GM23338 (cell line): ENCODE measurements at regions not wholly inside any gene's neighbourhood (a gene's known extent, or its start where the extent isn't known, plus 50 kb on each side); places are given as distances from the start of the nearest gene placed in this dataset.

Source experiments
- ATAC-seq: fragments of 200-7000 bp; cut with Tn5 transposase; 3 replicates; pipeline ENCODE4 v1.9.1; 2020
- DNase-seq: peaks from one replicate; pipeline ENCODE4 v3.0.0-alpha.2; 2015; ENCODE audit warnings: low spot score
- H2AFZ ChIP-seq: fragments of 200-600 bp; sonication (generic); 2 replicates; pipeline ENCODE4 v1.8.0; 2016; ENCODE audit warnings: antibody characterized with exemption, mild to moderate bottlenecking, moderate library complexity
- H3F3A ChIP-seq: fragments of 200-600 bp; sonication (generic); replicated peaks from 2 replicates; pipeline ENCODE4 v1.8.0; 2017; ENCODE audit warnings: antibody characterized with exemption, mixed run types, low read depth
- H3K27ac ChIP-seq: fragments of 200-600 bp; sonication (generic); 2 replicates; pipeline ENCODE4 v1.6.1; 2016; ENCODE audit warnings: low read depth
- H3K27me3 ChIP-seq: fragments of 200-600 bp; sonication (generic); 2 replicates; pipeline ENCODE4 v1.8.0; 2016; ENCODE audit warnings: mild to moderate bottlenecking, mixed run types, moderate library complexity; ENCODE audit not compliant: insufficient read depth
- H3K36me3 ChIP-seq: fragments of 200-600 bp; sonication (generic); 2 replicates; pipeline ENCODE4 v1.8.0; 2016; ENCODE audit warnings: mild to moderate bottlenecking; ENCODE audit not compliant: insufficient read depth
- H3K4me1 ChIP-seq: fragments of 200-600 bp; sonication (generic); 2 replicates; pipeline ENCODE4 v1.8.0; 2016; ENCODE audit warnings: mild to moderate bottlenecking, moderate library complexity; ENCODE audit not compliant: insufficient read depth
- H3K4me2 ChIP-seq: fragments of 200-600 bp; sonication (generic); 2 replicates; pipeline ENCODE4 v1.7.1; 2017; ENCODE audit warnings: mixed run types
- H3K4me3 ChIP-seq: fragments of 200-600 bp; sonication (generic); 2 replicates; pipeline ENCODE4 v1.6.1; 2016; ENCODE audit warnings: mixed run types
- H3K79me2 ChIP-seq: fragments of 200-600 bp; sonication (generic); replicated peaks from 2 replicates; pipeline ENCODE4 v1.8.0; 2017; ENCODE audit warnings: mild to moderate bottlenecking; ENCODE audit not compliant: insufficient read depth
- H3K9me2 ChIP-seq: fragments of 200-600 bp; sonication (generic); 2 replicates; pipeline ENCODE4 v1.8.0; 2017; ENCODE audit not compliant: insufficient read depth
- H4K20me1 ChIP-seq: fragments of 200-600 bp; sonication (generic); replicated peaks from 2 replicates; pipeline ENCODE4 v1.8.0; 2017; ENCODE audit warnings: mild to moderate bottlenecking; ENCODE audit not compliant: insufficient read depth
- H3K27ac Mint-ChIP-seq: 2 replicates; pipeline ENCODE4 v1.8.0; 2020; ENCODE audit warnings: inconsistent platforms, mild to moderate bottlenecking, moderate library complexity, mixed read lengths
- H3K27me3 Mint-ChIP-seq: 3 replicates; pipeline ENCODE4 v1.8.0; 2022; ENCODE audit warnings: low read depth, mild to moderate bottlenecking, moderate library complexity, mixed read lengths, inconsistent platforms; ENCODE audit not compliant: insufficient read depth, poor library complexity
- H3K36me3 Mint-ChIP-seq: 3 replicates; pipeline ENCODE4 v1.8.0; 2021; ENCODE audit warnings: low read depth, mild to moderate bottlenecking, inconsistent platforms, moderate library complexity, mixed read lengths
- H3K4me1 Mint-ChIP-seq: 3 replicates; pipeline ENCODE4 v1.8.0; 2020; ENCODE audit warnings: mild to moderate bottlenecking, inconsistent platforms, mixed read lengths
- H3K4me3 Mint-ChIP-seq: 3 replicates; pipeline ENCODE4 v1.8.0; 2021; ENCODE audit warnings: moderate library complexity, mild to moderate bottlenecking, inconsistent platforms, mixed read lengths
- H3K9me3 Mint-ChIP-seq: 3 replicates; pipeline ENCODE4 v1.8.0; 2020; ENCODE audit warnings: moderate library complexity, mild to moderate bottlenecking, inconsistent platforms, mixed read lengths
- CREB1 ChIP-seq: fragments of 250-450 bp; sonication (Bioruptor Pico); IDR thresholded peaks from 2 replicates; pipeline ENCODE4 v1.5.0; 2020; ENCODE audit warnings: low read depth, mild to moderate bottlenecking, moderate library complexity
- EZH2 ChIP-seq: fragments of 200-600 bp; sonication (generic); IDR thresholded peaks from one replicate; pipeline ENCODE4 v1.8.0; 2017; ENCODE audit warnings: antibody characterized with exemption, mild to moderate bottlenecking, low read depth; ENCODE audit not compliant: unreplicated experiment
- EZH2phosphoT487 ChIP-seq: fragments of 200-600 bp; sonication (generic); IDR thresholded peaks from one replicate; pipeline ENCODE4 v1.8.1; 2018; ENCODE audit warnings: antibody characterized with exemption; ENCODE audit not compliant: unreplicated experiment
- JUNB ChIP-seq: IDR thresholded peaks from one replicate; pipeline ENCODE4 v1.6.1; 2016; ENCODE audit warnings: antibody characterized with exemption; ENCODE audit not compliant: unreplicated experiment
- NANOG ChIP-seq: IDR thresholded peaks from 2 replicates; pipeline ENCODE4 v1.6.1; 2016; ENCODE audit warnings: antibody characterized with exemption, borderline replicate concordance
- POLR2AphosphoS5 ChIP-seq: IDR thresholded peaks from 2 replicates; pipeline ENCODE4 v1.6.1; 2016; ENCODE audit warnings: antibody characterized with exemption, low read depth
- STAT1 ChIP-seq: IDR thresholded peaks from one replicate; pipeline ENCODE4 v1.6.1; 2016; ENCODE audit warnings: antibody characterized with exemption; ENCODE audit not compliant: unreplicated experiment
- ZNF114 ChIP-seq: fragments of 250-450 bp; sonication (Bioruptor Pico); IDR thresholded peaks from 2 replicates; pipeline ENCODE4 v1.5.0; 2020; ENCODE audit warnings: mild to moderate bottlenecking, moderate library complexity
- ZNF331 ChIP-seq: fragments of 250-450 bp; sonication (Bioruptor Pico); IDR thresholded peaks from 2 replicates; pipeline ENCODE4 v1.5.0; 2020; ENCODE audit warnings: low read depth, mild to moderate bottlenecking, moderate library complexity
- TF ChIP-seq, protein P1 (sequence below): IDR thresholded peaks from one replicate; pipeline ENCODE4 v1.6.1; 2018; ENCODE audit warnings: antibody characterized with exemption; ENCODE audit not compliant: unreplicated experiment
- TF ChIP-seq, protein P2 (sequence below): fragments of 250-450 bp; sonication (Bioruptor Pico); IDR thresholded peaks from 2 replicates; pipeline ENCODE4 v1.5.0; 2020; ENCODE audit warnings: mild to moderate bottlenecking, moderate library complexity
- TF ChIP-seq, protein P3 (sequence below), 2 experiments: fragments of 200-600 bp in 1 of 2; sonication (generic) in 1 of 2; conservative IDR thresholded peaks; 2 replicates each; pipeline versions ENCODE4 v1.5.1 to v1.6.1; 2016 to 2017; ENCODE audit warnings: antibody characterized with exemption in 2 of 2, low read depth in 2 of 2, mild to moderate bottlenecking in 2 of 2, moderate library complexity in 1 of 2
- TF ChIP-seq, protein P4 (sequence below): IDR thresholded peaks from 2 replicates; pipeline ENCODE4 v1.6.1; 2016; ENCODE audit warnings: antibody characterized with exemption

DNA sequence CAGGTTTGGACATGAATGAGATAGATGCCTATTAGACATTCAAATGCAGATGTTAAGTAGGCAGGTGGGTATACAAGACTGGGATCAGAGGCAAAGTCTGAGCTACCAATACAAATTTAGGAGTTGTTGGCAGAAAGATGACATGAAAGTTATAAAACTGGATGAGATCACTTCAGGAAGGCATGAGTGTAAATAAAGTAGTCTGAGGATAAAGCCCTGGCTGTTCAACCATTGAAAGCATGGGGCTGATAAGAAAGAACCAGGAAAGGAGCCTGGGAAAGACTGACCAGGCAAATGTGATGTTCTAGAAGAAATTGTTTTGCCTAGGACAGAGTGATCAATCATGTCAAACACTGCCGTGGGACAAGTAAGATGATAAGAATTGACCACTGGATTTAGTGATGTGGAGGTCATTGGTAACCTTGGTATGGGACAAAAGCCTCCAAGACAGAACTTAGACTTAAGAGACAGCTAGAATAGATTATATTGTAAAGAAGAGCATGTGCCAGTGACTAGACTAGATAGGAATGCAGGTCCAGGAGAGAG is 98.5 kb downstream of the EHF start:
- TF ChIP-seq, protein P1, sequence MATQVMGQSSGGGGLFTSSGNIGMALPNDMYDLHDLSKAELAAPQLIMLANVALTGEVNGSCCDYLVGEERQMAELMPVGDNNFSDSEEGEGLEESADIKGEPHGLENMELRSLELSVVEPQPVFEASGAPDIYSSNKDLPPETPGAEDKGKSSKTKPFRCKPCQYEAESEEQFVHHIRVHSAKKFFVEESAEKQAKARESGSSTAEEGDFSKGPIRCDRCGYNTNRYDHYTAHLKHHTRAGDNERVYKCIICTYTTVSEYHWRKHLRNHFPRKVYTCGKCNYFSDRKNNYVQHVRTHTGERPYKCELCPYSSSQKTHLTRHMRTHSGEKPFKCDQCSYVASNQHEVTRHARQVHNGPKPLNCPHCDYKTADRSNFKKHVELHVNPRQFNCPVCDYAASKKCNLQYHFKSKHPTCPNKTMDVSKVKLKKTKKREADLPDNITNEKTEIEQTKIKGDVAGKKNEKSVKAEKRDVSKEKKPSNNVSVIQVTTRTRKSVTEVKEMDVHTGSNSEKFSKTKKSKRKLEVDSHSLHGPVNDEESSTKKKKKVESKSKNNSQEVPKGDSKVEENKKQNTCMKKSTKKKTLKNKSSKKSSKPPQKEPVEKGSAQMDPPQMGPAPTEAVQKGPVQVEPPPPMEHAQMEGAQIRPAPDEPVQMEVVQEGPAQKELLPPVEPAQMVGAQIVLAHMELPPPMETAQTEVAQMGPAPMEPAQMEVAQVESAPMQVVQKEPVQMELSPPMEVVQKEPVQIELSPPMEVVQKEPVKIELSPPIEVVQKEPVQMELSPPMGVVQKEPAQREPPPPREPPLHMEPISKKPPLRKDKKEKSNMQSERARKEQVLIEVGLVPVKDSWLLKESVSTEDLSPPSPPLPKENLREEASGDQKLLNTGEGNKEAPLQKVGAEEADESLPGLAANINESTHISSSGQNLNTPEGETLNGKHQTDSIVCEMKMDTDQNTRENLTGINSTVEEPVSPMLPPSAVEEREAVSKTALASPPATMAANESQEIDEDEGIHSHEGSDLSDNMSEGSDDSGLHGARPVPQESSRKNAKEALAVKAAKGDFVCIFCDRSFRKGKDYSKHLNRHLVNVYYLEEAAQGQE, result no peak
- TF ChIP-seq POLR2AphosphoS5 (no peak), NANOG (no peak), ZNF114 (CRISPR knock-in tag) (no peak), STAT1 (no peak), EZH2phosphoT487 (no peak), ZNF331 (CRISPR knock-in tag) (no peak), CREB1 (CRISPR knock-in tag) (no peak), JUNB (no peak), EZH2 (no peak)
- TF ChIP-seq, protein P2, sequence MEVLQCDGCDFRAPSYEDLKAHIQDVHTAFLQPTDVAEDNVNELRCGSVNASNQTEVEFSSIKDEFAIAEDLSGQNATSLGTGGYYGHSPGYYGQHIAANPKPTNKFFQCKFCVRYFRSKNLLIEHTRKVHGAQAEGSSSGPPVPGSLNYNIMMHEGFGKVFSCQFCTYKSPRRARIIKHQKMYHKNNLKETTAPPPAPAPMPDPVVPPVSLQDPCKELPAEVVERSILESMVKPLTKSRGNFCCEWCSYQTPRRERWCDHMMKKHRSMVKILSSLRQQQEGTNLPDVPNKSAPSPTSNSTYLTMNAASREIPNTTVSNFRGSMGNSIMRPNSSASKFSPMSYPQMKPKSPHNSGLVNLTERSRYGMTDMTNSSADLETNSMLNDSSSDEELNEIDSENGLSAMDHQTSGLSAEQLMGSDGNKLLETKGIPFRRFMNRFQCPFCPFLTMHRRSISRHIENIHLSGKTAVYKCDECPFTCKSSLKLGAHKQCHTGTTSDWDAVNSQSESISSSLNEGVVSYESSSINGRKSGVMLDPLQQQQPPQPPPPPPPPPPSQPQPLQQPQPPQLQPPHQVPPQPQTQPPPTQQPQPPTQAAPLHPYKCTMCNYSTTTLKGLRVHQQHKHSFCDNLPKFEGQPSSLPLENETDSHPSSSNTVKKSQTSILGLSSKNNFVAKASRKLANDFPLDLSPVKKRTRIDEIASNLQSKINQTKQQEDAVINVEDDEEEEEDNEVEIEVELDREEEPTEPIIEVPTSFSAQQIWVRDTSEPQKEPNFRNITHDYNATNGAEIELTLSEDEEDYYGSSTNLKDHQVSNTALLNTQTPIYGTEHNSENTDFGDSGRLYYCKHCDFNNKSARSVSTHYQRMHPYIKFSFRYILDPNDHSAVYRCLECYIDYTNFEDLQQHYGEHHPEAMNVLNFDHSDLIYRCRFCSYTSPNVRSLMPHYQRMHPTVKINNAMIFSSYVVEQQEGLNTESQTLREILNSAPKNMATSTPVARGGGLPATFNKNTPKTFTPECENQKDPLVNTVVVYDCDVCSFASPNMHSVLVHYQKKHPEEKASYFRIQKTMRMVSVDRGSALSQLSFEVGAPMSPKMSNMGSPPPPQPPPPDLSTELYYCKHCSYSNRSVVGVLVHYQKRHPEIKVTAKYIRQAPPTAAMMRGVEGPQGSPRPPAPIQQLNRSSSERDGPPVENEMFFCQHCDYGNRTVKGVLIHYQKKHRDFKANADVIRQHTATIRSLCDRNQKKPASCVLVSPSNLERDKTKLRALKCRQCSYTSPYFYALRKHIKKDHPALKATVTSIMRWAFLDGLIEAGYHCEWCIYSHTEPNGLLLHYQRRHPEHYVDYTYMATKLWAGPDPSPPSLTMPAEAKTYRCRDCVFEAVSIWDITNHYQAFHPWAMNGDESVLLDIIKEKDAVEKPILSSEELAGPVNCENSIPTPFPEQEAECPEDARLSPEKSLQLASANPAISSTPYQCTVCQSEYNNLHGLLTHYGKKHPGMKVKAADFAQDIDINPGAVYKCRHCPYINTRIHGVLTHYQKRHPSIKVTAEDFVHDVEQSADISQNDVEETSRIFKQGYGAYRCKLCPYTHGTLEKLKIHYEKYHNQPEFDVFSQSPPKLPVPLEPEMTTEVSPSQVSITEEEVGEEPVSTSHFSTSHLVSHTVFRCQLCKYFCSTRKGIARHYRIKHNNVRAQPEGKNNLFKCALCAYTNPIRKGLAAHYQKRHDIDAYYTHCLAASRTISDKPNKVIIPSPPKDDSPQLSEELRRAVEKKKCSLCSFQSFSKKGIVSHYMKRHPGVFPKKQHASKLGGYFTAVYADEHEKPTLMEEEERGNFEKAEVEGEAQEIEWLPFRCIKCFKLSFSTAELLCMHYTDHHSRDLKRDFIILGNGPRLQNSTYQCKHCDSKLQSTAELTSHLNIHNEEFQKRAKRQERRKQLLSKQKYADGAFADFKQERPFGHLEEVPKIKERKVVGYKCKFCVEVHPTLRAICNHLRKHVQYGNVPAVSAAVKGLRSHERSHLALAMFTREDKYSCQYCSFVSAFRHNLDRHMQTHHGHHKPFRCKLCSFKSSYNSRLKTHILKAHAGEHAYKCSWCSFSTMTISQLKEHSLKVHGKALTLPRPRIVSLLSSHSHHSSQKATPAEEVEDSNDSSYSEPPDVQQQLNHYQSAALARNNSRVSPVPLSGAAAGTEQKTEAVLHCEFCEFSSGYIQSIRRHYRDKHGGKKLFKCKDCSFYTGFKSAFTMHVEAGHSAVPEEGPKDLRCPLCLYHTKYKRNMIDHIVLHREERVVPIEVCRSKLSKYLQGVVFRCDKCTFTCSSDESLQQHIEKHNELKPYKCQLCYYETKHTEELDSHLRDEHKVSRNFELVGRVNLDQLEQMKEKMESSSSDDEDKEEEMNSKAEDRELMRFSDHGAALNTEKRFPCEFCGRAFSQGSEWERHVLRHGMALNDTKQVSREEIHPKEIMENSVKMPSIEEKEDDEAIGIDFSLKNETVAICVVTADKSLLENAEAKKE (CRISPR knock-in tag), result no peak
- TF ChIP-seq, protein P3, sequence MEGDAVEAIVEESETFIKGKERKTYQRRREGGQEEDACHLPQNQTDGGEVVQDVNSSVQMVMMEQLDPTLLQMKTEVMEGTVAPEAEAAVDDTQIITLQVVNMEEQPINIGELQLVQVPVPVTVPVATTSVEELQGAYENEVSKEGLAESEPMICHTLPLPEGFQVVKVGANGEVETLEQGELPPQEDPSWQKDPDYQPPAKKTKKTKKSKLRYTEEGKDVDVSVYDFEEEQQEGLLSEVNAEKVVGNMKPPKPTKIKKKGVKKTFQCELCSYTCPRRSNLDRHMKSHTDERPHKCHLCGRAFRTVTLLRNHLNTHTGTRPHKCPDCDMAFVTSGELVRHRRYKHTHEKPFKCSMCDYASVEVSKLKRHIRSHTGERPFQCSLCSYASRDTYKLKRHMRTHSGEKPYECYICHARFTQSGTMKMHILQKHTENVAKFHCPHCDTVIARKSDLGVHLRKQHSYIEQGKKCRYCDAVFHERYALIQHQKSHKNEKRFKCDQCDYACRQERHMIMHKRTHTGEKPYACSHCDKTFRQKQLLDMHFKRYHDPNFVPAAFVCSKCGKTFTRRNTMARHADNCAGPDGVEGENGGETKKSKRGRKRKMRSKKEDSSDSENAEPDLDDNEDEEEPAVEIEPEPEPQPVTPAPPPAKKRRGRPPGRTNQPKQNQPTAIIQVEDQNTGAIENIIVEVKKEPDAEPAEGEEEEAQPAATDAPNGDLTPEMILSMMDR (conservative IDR thresholded peaks at IDR 0.05; ENCODE audit: low read depth in 2 of 2), result no peak
- TF ChIP-seq, protein P4, sequence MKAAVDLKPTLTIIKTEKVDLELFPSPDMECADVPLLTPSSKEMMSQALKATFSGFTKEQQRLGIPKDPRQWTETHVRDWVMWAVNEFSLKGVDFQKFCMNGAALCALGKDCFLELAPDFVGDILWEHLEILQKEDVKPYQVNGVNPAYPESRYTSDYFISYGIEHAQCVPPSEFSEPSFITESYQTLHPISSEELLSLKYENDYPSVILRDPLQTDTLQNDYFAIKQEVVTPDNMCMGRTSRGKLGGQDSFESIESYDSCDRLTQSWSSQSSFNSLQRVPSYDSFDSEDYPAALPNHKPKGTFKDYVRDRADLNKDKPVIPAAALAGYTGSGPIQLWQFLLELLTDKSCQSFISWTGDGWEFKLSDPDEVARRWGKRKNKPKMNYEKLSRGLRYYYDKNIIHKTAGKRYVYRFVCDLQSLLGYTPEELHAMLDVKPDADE, result no peak
- no peaks in the 10 kb centered on the region for H3K79me2 ChIP-seq
- no peak for ATAC-seq

More for the DNA sequence above, 98.5 kb downstream of the EHF start:
- Mint-ChIP-seq H3K27me3 (no peaks in the 10 kb centered on the region), H3K36me3 (peaks cover 17% of the 10 kb centered on the region), H3K27ac (no peak overlapping the region), H3K4me3 (no peak overlapping the region), H3K9me3 (peaks cover 2% of the 10 kb centered on the region; the same call in 2 of the 3 replicates), H3K4me1 (no peaks in the 10 kb centered on the region)
- DNase-seq, result no peak
- Histone ChIP-seq H4K20me1 (no peaks in the 10 kb centered on the region), H3K4me1 (no peaks in the 10 kb centered on the region), H2AFZ (no peak overlapping the region), H3K9me2 (no peaks in the 10 kb centered on the region), H3K36me3 (0 out of 2 replicates have a peak, but pooled peaks cover 4% of the 10 kb centered on the region), H3K4me3 (no peak overlapping the region), H3K27me3 (no peaks in the 10 kb centered on the region), H3K4me2 (no peak overlapping the region), H3K27ac (no peak overlapping the region), H3F3A (no peaks in the 10 kb centered on the region)
